ENCODE measurements at regions not wholly inside any gene's neighbourhood (a gene's known extent, or its start where the extent isn't known, plus 50 kb on each side); places are given as distances from the start of the nearest gene placed in this dataset.

- ChIA-PET CTCF (no interaction called here), POLR2A (ENCODE audit: low non-redundant PET) (no interaction called here)
- H3K4me3 ChIP-seq (ENCODE audit: low read depth, low read length, poor library complexity, severe bottlenecking), result no peak overlapping the region
- no peak for TF ChIP-seq CTCF (conservative IDR thresholded peaks at IDR 0.05; ENCODE audit: low read depth, low read length)
- H3K27ac ChIP-seq (ENCODE audit: low read depth, low read length, poor library complexity, severe bottlenecking), result no peak overlapping the region
- DNase-seq (ENCODE audit: low spot score), result no peak
- no peaks in the 10 kb centered on the region for H3K27me3 ChIP-seq (replicated peaks; ENCODE audit: insufficient read depth, low read depth, low read length, poor library complexity)
- H3K36me3 ChIP-seq (ENCODE audit: insufficient read depth, low read length, poor library complexity, severe bottlenecking), result no peaks in the 10 kb centered on the region
- no peaks in the 10 kb centered on the region for H3K4me1 ChIP-seq (ENCODE audit: insufficient read depth, low read length, poor library complexity, severe bottlenecking)
- no peaks in the 10 kb centered on the region for H3K9me3 ChIP-seq (ENCODE audit: low read depth, low read length, poor library complexity, severe bottlenecking)
- no TSS peak for BruUV-seq (replicated peaks)
- intact Hi-C loops (cut with micrococcal nuclease; ENCODE audit: unreplicated experiment), result no loop called here
These were observed 899.1 kb downstream of the TMEM182 start for GRCh38 chr2:103660947-103661346.

GRCh38 chr2:103664690-103665089 is 902.9 kb downstream of the TMEM182 start:
- Histone ChIP-seq H3K27me3 (replicated peaks; ENCODE audit: insufficient read depth, low read depth, low read length, poor library complexity) (no peaks in the 10 kb centered on the region), H3K9me3 (ENCODE audit: low read depth, low read length, poor library complexity, severe bottlenecking) (no peaks in the 10 kb centered on the region), H3K4me3 (ENCODE audit: low read depth, low read length, poor library complexity, severe bottlenecking) (no peak overlapping the region), H3K4me1 (ENCODE audit: insufficient read depth, low read length, poor library complexity, severe bottlenecking) (no peaks in the 10 kb centered on the region), H3K36me3 (ENCODE audit: insufficient read depth, low read length, poor library complexity, severe bottlenecking) (no peaks in the 10 kb centered on the region), H3K27ac (ENCODE audit: low read depth, low read length, poor library complexity, severe bottlenecking) (no peak overlapping the region)
- ChIA-PET POLR2A (ENCODE audit: low non-redundant PET) (no interaction called here), CTCF (no interaction called here)
- no TSS peak for BruUV-seq (replicated peaks)
- DNase-seq (ENCODE audit: low spot score), result no peak
- no peak for TF ChIP-seq EZH2 (IDR thresholded peaks at IDR 0.05; ENCODE audit: borderline replicate concordance, low read depth, low read length, poor library complexity, severe bottlenecking)
- TF ChIP-seq CTCF (conservative IDR thresholded peaks at IDR 0.05; ENCODE audit: low read depth, low read length), result no peak
- intact Hi-C loops (cut with micrococcal nuclease; ENCODE audit: unreplicated experiment), result no loop called here

- no peak for TF ChIP-seq EZH2 (IDR thresholded peaks at IDR 0.05; ENCODE audit: borderline replicate concordance, low read depth, low read length, poor library complexity, severe bottlenecking)
- TF ChIP-seq CTCF (conservative IDR thresholded peaks at IDR 0.05; ENCODE audit: low read depth, low read length), result no peak
- no TSS peak for BruUV-seq (replicated peaks)
- Histone ChIP-seq H3K9me3 (ENCODE audit: low read depth, low read length, poor library complexity, severe bottlenecking) (no peaks in the 10 kb centered on the region), H3K27ac (ENCODE audit: low read depth, low read length, poor library complexity, severe bottlenecking) (no peak overlapping the region), H3K27me3 (replicated peaks; ENCODE audit: insufficient read depth, low read depth, low read length, poor library complexity) (no peaks in the 10 kb centered on the region), H3K4me3 (ENCODE audit: low read depth, low read length, poor library complexity, severe bottlenecking) (no peak overlapping the region), H3K4me1 (ENCODE audit: insufficient read depth, low read length, poor library complexity, severe bottlenecking) (no peaks in the 10 kb centered on the region), H3K36me3 (ENCODE audit: insufficient read depth, low read length, poor library complexity, severe bottlenecking) (no peaks in the 10 kb centered on the region)
- ChIA-PET CTCF (no interaction called here), POLR2A (ENCODE audit: low non-redundant PET) (no interaction called here)
- intact Hi-C loops (cut with micrococcal nuclease; ENCODE audit: unreplicated experiment), result no loop called here
- no peak for DNase-seq (ENCODE audit: low spot score)
These were observed 905.6 kb downstream of the TMEM182 start for GRCh38 chr2:103667335-103667884.
